Psoas muscle (tissue), 7 donors: ENCODE measurements at regions not wholly inside any gene's neighbourhood (a gene's known extent, or its start where the extent isn't known, plus 50 kb on each side); places are given as distances from the start of the nearest gene placed in this dataset.

ENCODE experiments used
- ATAC-seq, 4 donors: fragments of 200-7000 bp; cut with Tn5 transposase; one replicate each; pipeline ENCODE4 v1.9.1; 2020; ENCODE audit warnings: moderate library complexity in 3 of 4, mild to moderate bottlenecking in 2 of 4
- DNase-seq, 2 donors: peaks; one replicate each; pipeline ENCODE4 v3.0.0-alpha.2; 2020
- H3K27ac ChIP-seq: fragments of 200-600 bp; one replicate; pipeline ENCODE4 v1.8.0; 2022
- H3K27me3 ChIP-seq, 3 donors: fragments of 200-600 bp in 1 of 3; one replicate each; pipeline versions ENCODE4 v1.6.1 to v1.8.0; 2013 to 2022; ENCODE audit warnings: low read length in 2 of 3, mild to moderate bottlenecking in 2 of 3, moderate library complexity in 1 of 3; ENCODE audit not compliant: insufficient read depth in 3 of 3
- H3K36me3 ChIP-seq, 2 donors: fragments of 200-600 bp in 1 of 2; one replicate each; pipeline versions ENCODE4 v1.6.1 to v1.8.0; 2013 to 2022; ENCODE audit warnings: low read depth in 1 of 2, mild to moderate bottlenecking in 1 of 2, moderate library complexity in 1 of 2; ENCODE audit not compliant: insufficient read depth in 1 of 2
- H3K4me1 ChIP-seq: fragments of 200-600 bp; one replicate; pipeline ENCODE4 v1.8.0; 2022
- H3K4me3 ChIP-seq: fragments of 200-600 bp; one replicate; pipeline ENCODE4 v1.8.0; 2022; ENCODE audit warnings: mild to moderate bottlenecking
- H3K9me3 ChIP-seq: fragments of 200-600 bp; one replicate; pipeline ENCODE4 v1.8.0; 2022
- CTCF ChIP-seq: fragments of 200-600 bp; IDR thresholded peaks from one replicate; pipeline ENCODE4 v1.8.0; 2022; ENCODE audit warnings: antibody characterized with exemption
- whole genome bisulfite sequencing, 3 donors: extraction: QIAGEN DNeasy Blood & Tissue Kit; methylation state at CpG; one replicate each; pipeline versions ENCODE4 v1.1.6 to v1.1.7; 2013; 5-methylcytosine and 5-hydroxymethylcytosine counted together
- intact Hi-C, 2 donors: fragments of 100-400 bp; cut with DNase I; formaldehyde crosslinking; loops; one replicate each; pipeline versions ENCODE4 v1.11.0 to v1.14.2; 2022
- donor health status: healthy with polysubstance abuse.
- donor health status: DM: no; HTN: no; CAD: no; lungs with moderate emphysema.
- donor health status: Bipolar disorder and iron deficiency.
- donor health status: healthy.
- donor health status: DM: yes; HTN: yes; CAD: no.
- donor health status: DM: no; HTN: no; CAD: no.
- donor health status: DM: yes; HTN: yes; CAD: no.

DNA sequence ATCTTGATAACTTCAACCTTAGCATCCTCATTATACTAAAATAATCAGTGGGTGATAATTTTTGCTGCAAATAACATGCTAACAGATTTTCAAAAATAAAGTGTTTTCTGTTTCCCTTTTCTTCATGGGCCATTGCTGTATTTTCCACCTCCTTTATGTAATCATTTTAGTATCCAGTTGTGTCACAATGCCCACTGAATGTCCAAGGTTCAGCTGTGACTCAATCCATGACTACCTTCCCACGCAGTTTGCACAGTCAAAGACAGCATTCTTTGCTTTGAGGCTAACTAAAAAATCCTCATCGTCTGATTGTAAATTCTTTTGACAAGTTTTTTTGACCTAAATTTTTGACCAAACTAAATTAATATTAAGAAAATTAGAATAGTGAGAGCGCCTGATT is 474.1 kb downstream of the FLRT2 start:
- TF ChIP-seq CTCF, result no peak
- DNase-seq, result no peak
- no peaks in the 10 kb centered on the region for H3K36me3 ChIP-seq
- no peak for ATAC-seq
- no peaks in the 10 kb centered on the region for H3K4me1 ChIP-seq
- no peak overlapping the region for H3K27ac ChIP-seq
- intact Hi-C loops, result no loop called here
- no peak overlapping the region for H3K4me3 ChIP-seq
- H3K9me3 ChIP-seq, result no peaks in the 10 kb centered on the region
- WGBS, 3 donors, result 84 to 89% (median 89%) methylated on average over 3 of the region's 3 CpGs
- no peaks in the 10 kb centered on the region for H3K27me3 ChIP-seq

DNA sequence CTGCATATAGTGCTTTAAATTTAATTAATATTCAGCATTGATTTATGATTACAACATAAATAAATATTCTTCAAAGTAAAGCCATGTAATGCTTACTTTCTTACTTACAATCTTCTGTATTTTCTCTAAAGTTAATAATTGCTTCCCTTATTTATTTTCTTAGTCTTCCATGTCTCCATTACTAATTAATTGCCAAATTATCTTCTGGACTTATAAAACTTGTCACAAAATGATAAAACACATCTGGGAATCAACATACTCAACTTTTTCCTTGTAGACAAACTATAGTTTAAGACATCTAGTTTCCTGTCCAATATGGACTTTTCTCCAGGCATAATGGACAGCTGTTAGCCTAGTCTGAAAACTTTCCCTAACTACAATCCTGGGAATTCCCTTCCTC is 466.6 kb downstream of the FLRT2 start:
- Histone ChIP-seq H3K9me3 (no peaks in the 10 kb centered on the region), H3K27me3 (no peaks in the 10 kb centered on the region), H3K4me3 (no peak overlapping the region), H3K4me1 (no peaks in the 10 kb centered on the region), H3K36me3 (no peaks in the 10 kb centered on the region), H3K27ac (no peak overlapping the region)
- no peak for TF ChIP-seq CTCF
- no peak for DNase-seq
- intact Hi-C loops, result no loop called here
- ATAC-seq, result no peak

DNA sequence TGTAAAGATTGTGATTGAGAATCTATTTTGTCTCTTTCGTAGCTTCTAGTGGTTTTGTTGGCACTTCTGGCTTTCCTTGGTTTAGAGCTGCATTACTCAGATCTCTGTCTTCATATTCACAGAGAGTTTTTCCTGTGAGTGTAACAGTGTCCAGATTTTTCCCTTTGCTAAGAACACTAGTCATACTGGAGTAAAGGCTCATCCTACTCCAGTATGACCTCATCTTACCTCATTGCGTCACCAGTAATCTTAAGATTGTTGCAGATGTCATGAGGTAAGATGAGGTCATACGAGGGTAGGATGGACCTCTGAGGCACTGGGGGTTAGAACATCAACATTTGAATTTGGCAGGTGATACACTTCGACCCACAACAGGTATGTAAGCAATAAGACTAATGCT is 461.2 kb downstream of the FLRT2 start:
- DNase-seq, result no peak
- intact Hi-C loops, result no loop called here
- no peak overlapping the region for H3K27ac ChIP-seq

DNA sequence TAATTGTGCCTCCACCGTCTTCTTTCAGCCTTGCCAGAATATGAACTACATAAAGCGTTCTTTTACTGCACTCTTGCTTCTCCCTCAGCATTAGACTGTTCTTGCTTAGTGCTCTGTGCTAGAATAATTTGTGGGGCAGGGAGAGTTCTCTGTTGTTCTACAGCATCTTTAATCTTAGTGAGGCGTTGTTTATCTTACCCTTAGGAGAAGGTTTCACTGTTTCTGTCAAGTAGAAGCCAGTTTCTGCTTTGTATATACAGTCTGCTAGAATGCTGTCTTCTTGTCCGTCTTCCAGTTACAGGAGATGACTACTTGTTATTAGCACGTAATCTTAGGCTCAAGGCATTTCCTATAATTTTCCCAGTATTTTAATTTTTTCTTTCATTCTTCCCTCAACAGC is 458.0 kb downstream of the FLRT2 start:
- ATAC-seq (no peak), DNase-seq (no peak)
- H3K4me1 ChIP-seq, result no peaks in the 10 kb centered on the region
- no peak overlapping the region for H3K27ac ChIP-seq
- intact Hi-C loops, result no loop called here
- 79 to 83% (median 82%) methylated on average over 5 of the region's 5 CpGs for whole genome bisulfite sequencing, 3 donors
- H3K9me3 ChIP-seq, result no peaks in the 10 kb centered on the region
- H3K4me3 ChIP-seq, result no peak overlapping the region
- no peak for TF ChIP-seq CTCF
- no peaks in the 10 kb centered on the region for H3K27me3 ChIP-seq
- H3K36me3 ChIP-seq, result no peaks in the 10 kb centered on the region

More for the DNA sequence above, 461.2 kb downstream of the FLRT2 start:
- 84 to 87% (median 85%) methylated on average over 4 of the region's 4 CpGs for WGBS, 3 donors
- H3K36me3 ChIP-seq, result no peaks in the 10 kb centered on the region
- H3K27me3 ChIP-seq, result no peaks in the 10 kb centered on the region
- ATAC-seq, result no peak
- H3K4me1 ChIP-seq, result no peaks in the 10 kb centered on the region
- no peak overlapping the region for H3K4me3 ChIP-seq
- no peaks in the 10 kb centered on the region for H3K9me3 ChIP-seq
- no peak for TF ChIP-seq CTCF

GRCh38 chr14:85987292-85987691 is 457.3 kb downstream of the FLRT2 start:
- no peak overlapping the region for H3K27ac ChIP-seq
- no peaks in the 10 kb centered on the region for H3K36me3 ChIP-seq
- intact Hi-C loops, result no loop called here

More at GRCh38 chr14:85987292-85987691, 457.3 kb downstream of the FLRT2 start:
- DNase-seq (no peak), ATAC-seq (no peak)
- H3K27me3 ChIP-seq, result no peaks in the 10 kb centered on the region
- TF ChIP-seq CTCF, result no peak
- H3K9me3 ChIP-seq, result no peaks in the 10 kb centered on the region
- WGBS, 3 donors, result 79 to 88% (median 84%) methylated on average over 1 of the region's 1 CpG
- no peak overlapping the region for H3K4me3 ChIP-seq
- no peaks in the 10 kb centered on the region for H3K4me1 ChIP-seq
